Heart right ventricle (tissue), 16 donors: ENCODE measurements at regions not wholly inside any gene's neighbourhood (a gene's known extent, or its start where the extent isn't known, plus 50 kb on each side); places are given as distances from the start of the nearest gene placed in this dataset.
"Not testable (repeated sequence)": the region's sequence is repeated elsewhere in the genome, so short reads cannot be mapped to it uniquely, and the experiment has no call there.

Experiments
- ATAC-seq, 8 donors: fragments of 200-7000 bp; cut with Tn5 transposase; one replicate each; pipeline ENCODE4 v1.9.1; 2020; ENCODE audit warnings: mild to moderate bottlenecking in 8 of 8, moderate library complexity in 8 of 8, moderate number of reproducible peaks in 1 of 8
- DNase-seq, 2 donors: peaks; one replicate each; pipeline ENCODE4 v3.0.0-alpha.2; 2020
- H3K27ac ChIP-seq, 10 donors: fragments of 200-600 bp; sonication (generic) in 2 of 10; one replicate each; pipeline versions ENCODE4 v1.5.0 to v1.8.0; 2020 to 2022; ENCODE audit warnings: mild to moderate bottlenecking in 3 of 10
- H3K27me3 ChIP-seq, 7 donors: fragments of 200-600 bp; one replicate each; pipeline ENCODE4 v1.8.0; 2021 to 2022; ENCODE audit warnings: mild to moderate bottlenecking in 2 of 7
- H3K36me3 ChIP-seq, 9 donors: fragments of 200-600 bp; sonication (generic) in 1 of 9; one replicate each; pipeline versions ENCODE4 v1.5.0 to v1.8.0; 2020 to 2022; ENCODE audit warnings: mild to moderate bottlenecking in 2 of 9
- H3K4me1 ChIP-seq, 9 donors: fragments of 200-600 bp; sonication (generic) in 1 of 9; one replicate each; pipeline versions ENCODE4 v1.5.0 to v1.8.0; 2020 to 2022; ENCODE audit warnings: mild to moderate bottlenecking in 4 of 9
- H3K4me3 ChIP-seq, 10 donors: fragments of 200-600 bp; sonication (generic) in 2 of 10; one replicate each; pipeline versions ENCODE4 v1.5.0 to v1.8.0; 2020 to 2022; ENCODE audit warnings: mild to moderate bottlenecking in 7 of 10, moderate library complexity in 2 of 10
- H3K9me3 ChIP-seq, 11 donors: fragments of 200-600 bp in 10 of 11; sonication (generic) in 2 of 11; one replicate each; pipeline versions ENCODE4 v1.5.0 to v1.8.0; 2013 to 2022; ENCODE audit warnings: mild to moderate bottlenecking in 2 of 11, control low read depth in 1 of 11, moderate library complexity in 1 of 11
- WGBS, 2 donors: extraction: QIAGEN DNeasy Blood & Tissue Kit; methylation state at CpG; one replicate each; pipeline ENCODE4 v1.1.7; 2013; ENCODE audit warnings: inconsistent platforms in 1 of 2; 5-methylcytosine and 5-hydroxymethylcytosine counted together
- intact Hi-C, 10 donors: fragments of 100-400 bp; cut with DNase I; formaldehyde crosslinking; loops; one replicate each; pipeline versions ENCODE4 v1.11.1 to v1.14.2; 2022
- TF ChIP-seq, protein P1 (sequence below), 9 donors: fragments of 200-600 bp; sonication (generic) in 2 of 9; IDR thresholded peaks; one replicate each; pipeline versions ENCODE4 v1.5.0 to v1.8.0; 2021 to 2022; ENCODE audit warnings: antibody characterized with exemption in 9 of 9, mild to moderate bottlenecking in 5 of 9, moderate library complexity in 1 of 9
- donor health status: Arrhythmogenic right ventricular cardiomyopathy.
- donor health status: ischemic (EF 13 %, LVEDD 7.1; RV severe dilation, severe dysfunction).
- donor health status: healthy with polysubstance abuse.
- donor health status: DM: no; HTN: yes; CAD: no.
- donor health status: DM: no; HTN: no; CAD: no.
- donor health status: ischemic (EF 25% LVEDD 6.9; RV normal size, moderate dysfunction).
- donor health status: ischemic (EF 25% LVEDD 5.7; RV mildly dilated, moderate dysfunction).
- donor health status: healthy.
- donor health status: DM: yes; HTN: yes; CAD: no.
- donor health status: Ischemic cardiomyopathy.
- donor health status: ischemic (EF 35%, LVEDD 5.7; RV mildly dilated, moderate dysfunction).
- donor health status: nonischemic (EF 11% LVEDD 7.7; RV severe dilation, severe dysfunction).
- donor health status: DM: yes; HTN: yes; CAD: no.
- donor health status: PGD.
- donor health status: ischemic (EF 29% LVEDD 5.4; RV normal size, mild dysfunction).
- donor health status: nonischemic (EF 23%, LVEDD 6.1; RV moderate dilation, normal function).

DNA sequence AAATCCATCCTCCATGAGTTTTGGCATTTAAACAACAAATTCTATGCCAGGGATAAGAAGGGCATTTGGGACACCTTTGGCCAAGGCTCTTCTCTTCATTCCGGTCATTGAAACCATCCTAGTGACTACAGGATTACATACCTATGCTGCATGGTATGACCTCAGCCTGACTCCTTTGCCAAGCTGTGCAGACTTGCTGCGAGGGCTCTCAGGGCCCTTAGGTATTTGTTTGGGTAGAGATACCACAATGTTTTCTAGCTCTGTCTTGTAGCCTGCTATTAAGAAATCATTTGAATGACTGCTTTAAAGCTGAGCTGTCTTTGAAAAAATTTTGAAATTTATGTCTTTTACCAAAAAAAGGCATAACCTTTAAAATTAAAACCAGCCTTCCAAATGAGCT lies 749.8 kb upstream of the SGO1 start:
- DNase-seq (no peak), ATAC-seq (no peak)
- Histone ChIP-seq H3K27ac (no peak overlapping the region), H3K36me3 (no peaks in the 10 kb centered on the region), H3K9me3 (peaks cover 0 to 10% (median 0%) of the 10 kb centered on the region in 11 donors), H3K4me3 (no peak overlapping the region), H3K27me3 (no peaks in the 10 kb centered on the region), H3K4me1 (no peaks in the 10 kb centered on the region)
- TF ChIP-seq, protein P1, sequence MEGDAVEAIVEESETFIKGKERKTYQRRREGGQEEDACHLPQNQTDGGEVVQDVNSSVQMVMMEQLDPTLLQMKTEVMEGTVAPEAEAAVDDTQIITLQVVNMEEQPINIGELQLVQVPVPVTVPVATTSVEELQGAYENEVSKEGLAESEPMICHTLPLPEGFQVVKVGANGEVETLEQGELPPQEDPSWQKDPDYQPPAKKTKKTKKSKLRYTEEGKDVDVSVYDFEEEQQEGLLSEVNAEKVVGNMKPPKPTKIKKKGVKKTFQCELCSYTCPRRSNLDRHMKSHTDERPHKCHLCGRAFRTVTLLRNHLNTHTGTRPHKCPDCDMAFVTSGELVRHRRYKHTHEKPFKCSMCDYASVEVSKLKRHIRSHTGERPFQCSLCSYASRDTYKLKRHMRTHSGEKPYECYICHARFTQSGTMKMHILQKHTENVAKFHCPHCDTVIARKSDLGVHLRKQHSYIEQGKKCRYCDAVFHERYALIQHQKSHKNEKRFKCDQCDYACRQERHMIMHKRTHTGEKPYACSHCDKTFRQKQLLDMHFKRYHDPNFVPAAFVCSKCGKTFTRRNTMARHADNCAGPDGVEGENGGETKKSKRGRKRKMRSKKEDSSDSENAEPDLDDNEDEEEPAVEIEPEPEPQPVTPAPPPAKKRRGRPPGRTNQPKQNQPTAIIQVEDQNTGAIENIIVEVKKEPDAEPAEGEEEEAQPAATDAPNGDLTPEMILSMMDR (IDR thresholded peaks at IDR 0.05), result no peak
- intact Hi-C loops, result loop anchor here in 2 of 10 donors (10.0 kb wide), 2 partner anchors 421 to 591 kb away; no protein-coding TSS in a partner anchor
- 84 to 85% methylated on average over 2 of the region's 2 CpGs for WGBS, 2 donors

DNA sequence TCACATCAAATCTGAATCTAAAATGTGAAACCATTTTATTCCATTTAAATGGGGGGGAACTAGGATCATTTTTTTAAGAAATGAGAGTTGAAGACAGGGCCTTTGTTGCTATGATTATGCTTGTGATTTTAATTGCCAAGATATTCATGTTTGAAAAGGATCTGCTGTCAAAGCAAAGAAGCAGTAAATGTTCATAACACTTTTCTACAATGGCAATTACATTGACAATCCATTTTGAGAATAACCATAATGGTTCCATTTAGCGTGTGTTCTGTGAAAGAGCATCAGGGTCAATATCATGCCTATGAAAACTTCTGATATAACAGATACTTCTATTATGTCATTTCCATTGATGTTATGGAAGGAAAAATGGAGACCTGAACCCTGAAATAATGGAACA lies 745.8 kb upstream of the SGO1 start:
- DNase-seq (no peak), ATAC-seq (no peak)
- Histone ChIP-seq H3K27me3 (no peaks in the 10 kb centered on the region), H3K4me3 (no peak overlapping the region), H3K4me1 (no peaks in the 10 kb centered on the region), H3K27ac (no peak overlapping the region), H3K36me3 (no peaks in the 10 kb centered on the region), H3K9me3 (peaks cover 0 to 10% (median 0%) of the 10 kb centered on the region in 11 donors)
- TF ChIP-seq, protein P1 (IDR thresholded peaks at IDR 0.05), result no peak
- 92 to 100% methylated on average over 1 of the region's 1 CpG for whole genome bisulfite sequencing, 2 donors
- intact Hi-C loops, result loop anchor here in 2 of 10 donors (5.0 to 10.0 kb wide), 3 partner anchors 417 to 590 kb away; no protein-coding TSS in a partner anchor

DNA sequence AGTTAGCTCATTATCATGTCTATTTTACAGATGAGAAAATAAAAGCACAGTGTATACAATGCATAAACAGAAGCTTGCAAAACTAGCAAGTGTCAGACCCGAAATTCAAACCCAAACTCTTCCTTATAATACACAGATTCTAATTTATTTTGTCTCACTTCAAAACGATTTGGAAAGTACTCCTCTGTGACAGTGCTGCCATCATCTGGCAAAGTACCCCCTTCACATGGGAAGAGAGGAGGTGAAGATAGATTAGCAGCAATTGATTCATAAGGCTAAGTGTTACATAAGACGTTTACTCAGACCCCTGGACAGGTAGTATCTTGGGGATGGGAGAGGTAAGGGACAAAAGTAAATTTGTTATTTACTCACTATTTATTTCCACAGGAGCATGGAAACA lies 744.0 kb upstream of the SGO1 start:
- no peak for DNase-seq
- intact Hi-C loops, result loop anchor here in 2 of 10 donors (5.0 to 10.0 kb wide), 3 partner anchors 415 to 588 kb away; no protein-coding TSS in a partner anchor
- Histone ChIP-seq H3K27me3 (no peaks in the 10 kb centered on the region), H3K27ac (no peak overlapping the region), H3K4me3 (no peak overlapping the region), H3K36me3 (no peaks in the 10 kb centered on the region), H3K4me1 (no peaks in the 10 kb centered on the region), H3K9me3 (peaks cover 0 to 11% (median 0%) of the 10 kb centered on the region in 11 donors)
- 18 to 21% methylated on average over 3 of the region's 3 CpGs for WGBS, 2 donors
- ATAC-seq, result no peak
- TF ChIP-seq, protein P1 (IDR thresholded peaks at IDR 0.05), result peak in 8 of 9 donors; percentile 8 to 52 (median 34)

DNA sequence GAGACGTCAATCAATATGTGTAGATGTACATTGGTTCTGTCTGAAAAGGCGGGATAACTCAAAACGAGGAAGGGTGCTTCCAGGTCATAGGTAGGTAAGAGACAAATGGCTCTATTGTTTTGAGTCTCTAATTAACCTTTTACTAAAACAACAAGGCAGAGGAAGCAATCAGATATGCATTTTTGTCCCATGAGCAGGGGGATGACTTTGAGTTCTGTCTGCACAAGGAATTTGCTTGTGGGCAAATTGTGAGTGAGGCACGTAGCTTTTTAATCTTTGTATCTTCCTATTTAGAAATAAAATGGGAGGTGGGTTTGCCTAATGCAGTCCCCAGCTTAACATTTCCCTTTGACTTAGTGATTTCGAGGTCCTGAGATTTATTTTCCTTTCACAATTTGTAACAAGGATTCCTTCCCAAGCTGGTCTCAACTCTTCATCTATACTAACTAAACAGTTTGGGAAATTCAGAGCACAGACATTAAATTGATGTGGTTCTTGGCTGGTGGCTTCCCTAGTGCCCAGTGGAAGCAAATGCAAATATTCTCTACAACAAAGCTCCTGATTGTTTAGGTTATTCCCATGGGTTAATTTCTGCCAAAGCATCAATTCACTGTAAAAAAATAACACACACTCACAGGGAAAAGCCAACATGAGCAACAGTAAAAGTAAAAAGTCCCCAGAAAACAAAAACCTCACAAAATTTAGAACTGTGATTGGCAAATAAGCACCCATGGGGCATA lies 738.8 kb upstream of the SGO1 start:
- intact Hi-C loops, result no loop called here
- Histone ChIP-seq H3K9me3 (peaks cover 0 to 37% (median 1%) of the 10 kb centered on the region in 11 donors), H3K27ac (no peak overlapping the region), H3K4me1 (no peaks in the 10 kb centered on the region), H3K4me3 (no peak overlapping the region), H3K36me3 (no peaks in the 10 kb centered on the region), H3K27me3 (no peaks in the 10 kb centered on the region)
- DNase-seq, result no peak
- TF ChIP-seq, protein P1 (IDR thresholded peaks at IDR 0.05), result no peak
- 78% methylated on average over 5 of the region's 5 CpGs for WGBS, 2 donors
- no peak for ATAC-seq

DNA sequence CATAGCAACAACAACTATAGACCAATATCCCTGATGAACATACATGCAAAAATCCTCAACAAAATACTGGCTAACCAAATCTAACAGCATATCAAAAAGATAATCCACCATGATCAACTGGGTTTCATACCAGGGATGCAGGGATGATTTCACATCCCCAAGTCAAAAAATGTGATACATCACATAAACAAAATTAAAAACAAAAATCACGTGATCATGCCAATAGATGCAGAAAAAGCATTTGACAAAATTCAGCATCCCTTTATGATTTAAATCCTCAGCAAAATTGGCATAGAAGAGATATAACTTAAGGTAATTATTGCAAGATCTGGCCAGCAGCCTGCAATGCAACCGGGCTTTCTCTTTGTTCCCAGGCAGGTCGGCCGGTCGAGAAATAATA lies 735.1 kb upstream of the SGO1 start:
- DNase-seq, result not testable (repeated sequence)
- WGBS, 2 donors, result 92 to 97% methylated on average over 5 of the region's 5 CpGs

More for the DNA sequence above, 735.1 kb upstream of the SGO1 start:
- intact Hi-C loops, H3K4me1 ChIP-seq, H3K36me3 ChIP-seq, H3K4me3 ChIP-seq, H3K27ac ChIP-seq, H3K27me3 ChIP-seq, ATAC-seq: not testable (repeated sequence)
- peaks cover 0 to 59% (median 6%) of the 10 kb centered on the region in 11 donors for H3K9me3 ChIP-seq
